Ishikawa (cell line): ENCODE measurements at regions not wholly inside any gene's neighbourhood (a gene's known extent, or its start where the extent isn't known, plus 50 kb on each side); places are given as distances from the start of the nearest gene placed in this dataset.

Source experiments
- CEBPB ChIP-seq: IDR thresholded peaks from 2 replicates; pipeline ENCODE4 v1.6.1; 2012
- EGR1 ChIP-seq: IDR thresholded peaks from 2 replicates; pipeline ENCODE4 v1.6.1; 2012
- EP300 ChIP-seq: IDR thresholded peaks from 2 replicates; pipeline ENCODE4 v1.6.1; 2012; ENCODE audit warnings: borderline replicate concordance
- NFIC ChIP-seq: IDR thresholded peaks from 2 replicates; pipeline ENCODE4 v1.6.1; 2012
- RAD21 ChIP-seq: IDR thresholded peaks from 2 replicates; pipeline ENCODE4 v1.6.1; 2012; ENCODE audit warnings: low read depth
- REST ChIP-seq: IDR thresholded peaks from 2 replicates; pipeline ENCODE4 v1.6.1; 2012; ENCODE audit warnings: low read depth, mild to moderate bottlenecking
- TAF1 ChIP-seq: IDR thresholded peaks from 2 replicates; pipeline ENCODE4 v1.6.1; 2012; ENCODE audit warnings: low read depth, mild to moderate bottlenecking
- TCF12 ChIP-seq: IDR thresholded peaks from 2 replicates; pipeline ENCODE4 v1.6.1; 2012; ENCODE audit warnings: low read depth
- TEAD4 ChIP-seq: IDR thresholded peaks from 2 replicates; pipeline ENCODE4 v1.6.1; 2012
- ZBTB7A ChIP-seq: IDR thresholded peaks from 2 replicates; pipeline ENCODE4 v1.6.1; 2012; ENCODE audit warnings: low read depth
- TF ChIP-seq, protein P1 (sequence below): IDR thresholded peaks from 2 replicates; pipeline ENCODE4 v1.6.1; 2012
- TF ChIP-seq, protein P2 (sequence below): IDR thresholded peaks from 2 replicates; pipeline ENCODE4 v1.6.1; 2012

- TF ChIP-seq, protein P1, sequence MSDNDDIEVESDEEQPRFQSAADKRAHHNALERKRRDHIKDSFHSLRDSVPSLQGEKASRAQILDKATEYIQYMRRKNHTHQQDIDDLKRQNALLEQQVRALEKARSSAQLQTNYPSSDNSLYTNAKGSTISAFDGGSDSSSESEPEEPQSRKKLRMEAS = no peak
- TF ChIP-seq REST (no peak), TEAD4 (no peak), CEBPB (no peak), RAD21 (no peak), EGR1 (no peak), EP300 (no peak), ZBTB7A (no peak), TAF1 (no peak), NFIC (no peak), TCF12 (no peak)
- TF ChIP-seq, protein P2, sequence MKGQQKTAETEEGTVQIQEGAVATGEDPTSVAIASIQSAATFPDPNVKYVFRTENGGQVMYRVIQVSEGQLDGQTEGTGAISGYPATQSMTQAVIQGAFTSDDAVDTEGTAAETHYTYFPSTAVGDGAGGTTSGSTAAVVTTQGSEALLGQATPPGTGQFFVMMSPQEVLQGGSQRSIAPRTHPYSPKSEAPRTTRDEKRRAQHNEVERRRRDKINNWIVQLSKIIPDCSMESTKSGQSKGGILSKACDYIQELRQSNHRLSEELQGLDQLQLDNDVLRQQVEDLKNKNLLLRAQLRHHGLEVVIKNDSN = no peak
These were observed 62.7 kb upstream of the BRINP3 start for GRCh38 chr1:190540366-190540765.
